HEK293 (cell line): ENCODE measurements at regions not wholly inside any gene's neighbourhood (a gene's known extent, or its start where the extent isn't known, plus 50 kb on each side); places are given as distances from the start of the nearest gene placed in this dataset.

Experiments used
- ZBTB21 ChIP-seq: fragments of 450-650 bp; formaldehyde crosslinking; IDR thresholded peaks from 2 replicates; pipeline ENCODE4 v1.5.1; 2017; ENCODE audit warnings: missing biosample characterization, missing genetic modification characterization
- ZEB2 ChIP-seq: fragments of 450-650 bp; formaldehyde crosslinking; IDR thresholded peaks from 2 replicates; pipeline ENCODE4 v1.5.1; 2016; ENCODE audit warnings: missing biosample characterization, missing genetic modification characterization
- ZNF521 ChIP-seq: fragments of 450-650 bp; formaldehyde crosslinking; IDR thresholded peaks from 2 replicates; pipeline ENCODE4 v1.5.1; 2017; ENCODE audit warnings: missing biosample characterization, mild to moderate bottlenecking, missing genetic modification characterization
- ZNF768 ChIP-seq: fragments of 450-650 bp; formaldehyde crosslinking; IDR thresholded peaks from 2 replicates; pipeline ENCODE4 v1.5.1; 2018; ENCODE audit warnings: missing biosample characterization, mild to moderate bottlenecking, missing genetic modification characterization
- TF ChIP-seq, protein P1 (sequence below): fragments of 450-650 bp; formaldehyde crosslinking; IDR thresholded peaks from 2 replicates; pipeline ENCODE4 v1.5.1; 2016; ENCODE audit warnings: missing biosample characterization, missing genetic modification characterization
- TF ChIP-seq, protein P2 (sequence below): IDR thresholded peaks from 2 replicates; pipeline ENCODE4 v1.6.1; 2011; ENCODE audit warnings: mild to moderate bottlenecking, low read depth, low read length, borderline replicate concordance
- TF ChIP-seq, protein P3 (sequence below): fragments of 450-650 bp; formaldehyde crosslinking; IDR thresholded peaks from 2 replicates; pipeline ENCODE4 v1.5.1; 2016; ENCODE audit warnings: missing biosample characterization, missing genetic modification characterization

DNA sequence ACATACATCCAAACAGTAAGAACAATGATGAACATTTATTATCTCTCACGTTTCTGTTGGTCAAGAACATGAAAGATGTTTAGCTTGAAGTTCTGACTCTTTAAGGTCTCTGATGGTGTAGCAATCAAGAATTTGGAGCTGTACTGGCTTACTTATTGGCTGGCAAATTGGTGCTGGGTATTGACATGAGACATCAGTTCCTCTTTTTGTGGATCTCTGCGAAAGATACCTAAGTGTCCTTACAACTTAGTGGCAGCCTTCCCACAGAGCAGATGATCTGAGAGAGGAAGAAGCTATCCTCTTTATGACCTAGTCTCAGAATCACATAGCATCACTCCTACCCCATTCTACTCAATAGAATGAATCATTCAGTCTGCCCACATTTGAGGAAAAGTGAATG lies 309.8 kb upstream of the DCBLD2 start:
- TF ChIP-seq, protein P1, sequence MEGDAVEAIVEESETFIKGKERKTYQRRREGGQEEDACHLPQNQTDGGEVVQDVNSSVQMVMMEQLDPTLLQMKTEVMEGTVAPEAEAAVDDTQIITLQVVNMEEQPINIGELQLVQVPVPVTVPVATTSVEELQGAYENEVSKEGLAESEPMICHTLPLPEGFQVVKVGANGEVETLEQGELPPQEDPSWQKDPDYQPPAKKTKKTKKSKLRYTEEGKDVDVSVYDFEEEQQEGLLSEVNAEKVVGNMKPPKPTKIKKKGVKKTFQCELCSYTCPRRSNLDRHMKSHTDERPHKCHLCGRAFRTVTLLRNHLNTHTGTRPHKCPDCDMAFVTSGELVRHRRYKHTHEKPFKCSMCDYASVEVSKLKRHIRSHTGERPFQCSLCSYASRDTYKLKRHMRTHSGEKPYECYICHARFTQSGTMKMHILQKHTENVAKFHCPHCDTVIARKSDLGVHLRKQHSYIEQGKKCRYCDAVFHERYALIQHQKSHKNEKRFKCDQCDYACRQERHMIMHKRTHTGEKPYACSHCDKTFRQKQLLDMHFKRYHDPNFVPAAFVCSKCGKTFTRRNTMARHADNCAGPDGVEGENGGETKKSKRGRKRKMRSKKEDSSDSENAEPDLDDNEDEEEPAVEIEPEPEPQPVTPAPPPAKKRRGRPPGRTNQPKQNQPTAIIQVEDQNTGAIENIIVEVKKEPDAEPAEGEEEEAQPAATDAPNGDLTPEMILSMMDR (tag by site-specific recombination) = no peak
- TF ChIP-seq, protein P2, sequence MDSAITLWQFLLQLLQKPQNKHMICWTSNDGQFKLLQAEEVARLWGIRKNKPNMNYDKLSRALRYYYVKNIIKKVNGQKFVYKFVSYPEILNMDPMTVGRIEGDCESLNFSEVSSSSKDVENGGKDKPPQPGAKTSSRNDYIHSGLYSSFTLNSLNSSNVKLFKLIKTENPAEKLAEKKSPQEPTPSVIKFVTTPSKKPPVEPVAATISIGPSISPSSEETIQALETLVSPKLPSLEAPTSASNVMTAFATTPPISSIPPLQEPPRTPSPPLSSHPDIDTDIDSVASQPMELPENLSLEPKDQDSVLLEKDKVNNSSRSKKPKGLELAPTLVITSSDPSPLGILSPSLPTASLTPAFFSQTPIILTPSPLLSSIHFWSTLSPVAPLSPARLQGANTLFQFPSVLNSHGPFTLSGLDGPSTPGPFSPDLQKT = no peak
- TF ChIP-seq ZEB2 (no peak), ZNF521 (tag by site-specific recombination) (no peak), ZBTB21 (tag by site-specific recombination) (no peak), ZNF768 (tag by site-specific recombination) (no peak)
- TF ChIP-seq, protein P3, sequence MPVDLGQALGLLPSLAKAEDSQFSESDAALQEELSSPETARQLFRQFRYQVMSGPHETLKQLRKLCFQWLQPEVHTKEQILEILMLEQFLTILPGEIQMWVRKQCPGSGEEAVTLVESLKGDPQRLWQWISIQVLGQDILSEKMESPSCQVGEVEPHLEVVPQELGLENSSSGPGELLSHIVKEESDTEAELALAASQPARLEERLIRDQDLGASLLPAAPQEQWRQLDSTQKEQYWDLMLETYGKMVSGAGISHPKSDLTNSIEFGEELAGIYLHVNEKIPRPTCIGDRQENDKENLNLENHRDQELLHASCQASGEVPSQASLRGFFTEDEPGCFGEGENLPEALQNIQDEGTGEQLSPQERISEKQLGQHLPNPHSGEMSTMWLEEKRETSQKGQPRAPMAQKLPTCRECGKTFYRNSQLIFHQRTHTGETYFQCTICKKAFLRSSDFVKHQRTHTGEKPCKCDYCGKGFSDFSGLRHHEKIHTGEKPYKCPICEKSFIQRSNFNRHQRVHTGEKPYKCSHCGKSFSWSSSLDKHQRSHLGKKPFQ (tag by site-specific recombination) = no peak
